Hepatic stellate cell (primary cell): ENCODE measurements at regions not wholly inside any gene's neighbourhood (a gene's known extent, or its start where the extent isn't known, plus 50 kb on each side); places are given as distances from the start of the nearest gene placed in this dataset.
"Not testable (repeated sequence)": the region's sequence is repeated elsewhere in the genome, so short reads cannot be mapped to it uniquely, and the experiment has no call there.

Experiments used
- DNase-seq: peaks from one replicate; pipeline ENCODE4 v3.0.0; 2011; ENCODE audit warnings: low spot score

DNA sequence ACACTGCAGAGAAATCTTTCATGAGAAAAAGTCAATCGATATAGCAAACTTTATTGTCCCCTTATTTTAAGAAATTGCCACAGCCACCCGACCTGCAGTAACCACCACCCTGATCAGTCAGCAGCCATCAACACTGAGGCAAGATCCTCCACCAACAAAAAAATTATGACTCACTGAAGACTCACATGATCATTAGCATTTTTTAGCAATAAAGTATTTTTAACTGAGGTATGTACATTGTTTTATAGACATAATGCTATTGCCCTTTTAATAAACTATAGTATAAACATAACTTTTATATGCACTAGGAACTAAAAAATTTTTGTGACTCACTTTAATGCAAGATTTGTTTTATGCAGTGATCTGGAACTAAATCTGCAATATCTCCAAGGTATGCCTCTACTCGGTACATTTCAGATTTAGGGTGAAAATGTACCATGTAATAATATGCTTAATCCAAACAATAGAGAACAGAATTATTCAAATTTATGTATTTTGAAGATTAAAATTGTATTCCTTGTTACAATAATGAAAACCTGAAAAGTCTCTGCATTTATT is 79.2 kb upstream of the CEP126 start:
- DNase-seq, result no peak

DNA sequence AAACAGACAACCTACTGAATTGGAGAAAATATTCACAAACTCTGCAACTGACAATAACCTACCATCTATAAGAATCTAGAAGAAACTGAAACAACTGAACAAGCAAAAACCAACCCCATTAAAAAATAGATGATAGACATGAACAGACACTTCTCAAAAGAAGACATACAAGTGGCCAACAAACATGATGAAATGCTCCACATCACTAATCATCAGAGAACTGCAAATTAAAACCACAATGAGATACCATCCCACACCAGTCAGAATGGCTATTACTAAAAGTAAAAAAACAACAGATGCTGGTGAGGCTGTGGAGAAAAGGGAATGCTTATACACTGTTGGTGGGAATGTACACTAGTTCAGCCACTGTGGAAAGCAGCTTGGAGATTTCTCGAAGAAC is 84.3 kb upstream of the CEP126 start:
- not testable (repeated sequence) for DNase-seq

DNA sequence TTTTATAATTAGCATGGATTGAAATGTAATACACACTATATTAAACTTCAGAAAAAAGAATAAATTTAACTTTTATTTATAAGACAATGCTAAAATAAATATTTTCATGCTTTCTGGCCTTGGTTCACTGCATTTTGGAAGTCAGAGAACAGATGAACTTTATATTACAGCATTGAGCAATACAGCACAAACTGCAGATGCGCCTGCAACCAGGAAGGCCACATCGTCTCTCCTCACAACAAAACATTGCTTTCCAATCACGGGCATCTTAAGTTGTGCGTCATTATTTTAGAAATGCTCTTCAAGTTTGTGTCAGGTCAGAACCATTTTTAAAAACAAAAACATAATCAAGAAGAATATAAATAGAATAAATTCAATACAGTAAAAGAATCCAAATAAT is 89.3 kb upstream of the CEP126 start:
- no peak for DNase-seq

DNA sequence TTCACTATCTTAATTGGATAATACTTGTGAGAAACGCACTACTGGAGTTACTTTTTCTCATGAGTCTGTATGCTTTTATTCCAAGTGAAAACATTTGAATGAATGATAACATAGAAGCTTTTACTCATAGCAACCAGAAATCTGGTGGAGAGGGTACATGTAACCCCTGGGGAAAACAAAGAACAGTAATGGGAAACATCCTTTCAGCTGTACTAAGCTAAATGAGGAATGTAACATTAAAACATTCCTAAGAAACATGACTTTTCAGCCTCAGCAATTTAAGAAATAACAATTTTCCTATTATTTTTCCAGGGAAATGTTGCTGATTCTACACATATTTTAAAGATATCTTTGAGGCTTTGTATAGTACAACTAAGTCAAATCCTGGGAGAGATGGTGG is 97.2 kb upstream of the CEP126 start:
- no peak for DNase-seq

DNA sequence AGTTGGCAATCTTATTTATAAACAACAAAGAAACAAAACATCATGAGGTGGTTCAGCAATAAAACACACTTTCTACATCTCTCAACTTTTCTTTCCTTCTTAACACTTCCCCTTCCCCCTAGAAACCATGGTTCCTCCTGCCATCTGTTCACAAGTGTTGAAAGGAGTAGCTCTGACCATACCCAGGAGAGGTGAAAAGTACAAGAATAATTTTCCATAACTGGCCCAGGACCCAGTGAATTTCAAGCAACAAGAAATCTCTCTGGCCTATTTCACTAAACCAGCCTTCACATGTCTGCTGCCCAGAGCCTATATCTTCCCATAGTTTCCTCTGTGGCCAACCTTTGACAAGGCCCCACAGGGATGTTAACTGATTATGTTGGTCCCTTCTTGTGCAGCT is 98.2 kb upstream of the CEP126 start:
- no peak for DNase-seq

DNA sequence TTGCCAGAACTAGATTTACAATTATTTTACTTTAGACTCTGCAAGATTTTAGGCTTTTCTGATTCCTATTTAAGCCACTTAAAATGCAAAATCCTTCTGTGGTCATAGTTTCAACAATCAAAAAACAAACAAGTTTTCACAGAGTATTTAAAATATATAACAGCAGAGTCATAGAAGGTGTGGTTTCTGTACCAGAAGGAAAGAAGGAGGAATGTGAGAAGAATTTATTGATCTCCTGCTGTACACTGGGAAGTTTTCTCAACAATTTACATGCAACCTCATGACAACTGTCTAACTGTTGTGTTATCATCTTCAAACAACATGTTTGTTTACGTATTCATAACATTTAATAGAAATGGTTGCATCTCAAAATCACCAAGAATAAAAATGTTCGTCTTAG is 102.3 kb upstream of the CEP126 start:
- no peak for DNase-seq

DNA sequence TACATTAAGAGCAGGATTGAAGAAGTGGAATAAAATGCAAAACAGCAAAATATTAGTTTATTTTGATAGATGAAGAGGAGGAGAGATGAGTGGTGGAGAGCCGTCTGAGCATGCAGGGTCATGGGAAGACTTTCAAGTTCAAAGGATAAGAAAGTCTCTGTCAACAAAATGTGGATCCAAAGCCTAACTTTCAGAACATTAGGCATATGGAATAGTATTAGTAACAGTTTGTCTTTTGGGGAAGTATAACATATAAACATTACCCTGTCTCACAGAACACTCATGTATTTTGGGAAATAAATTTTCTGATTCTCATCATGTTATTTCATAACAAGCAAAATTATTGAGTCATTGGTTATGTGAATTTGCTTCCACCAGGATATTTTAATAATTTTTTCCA is 104.3 kb upstream of the CEP126 start:
- no peak for DNase-seq

DNA sequence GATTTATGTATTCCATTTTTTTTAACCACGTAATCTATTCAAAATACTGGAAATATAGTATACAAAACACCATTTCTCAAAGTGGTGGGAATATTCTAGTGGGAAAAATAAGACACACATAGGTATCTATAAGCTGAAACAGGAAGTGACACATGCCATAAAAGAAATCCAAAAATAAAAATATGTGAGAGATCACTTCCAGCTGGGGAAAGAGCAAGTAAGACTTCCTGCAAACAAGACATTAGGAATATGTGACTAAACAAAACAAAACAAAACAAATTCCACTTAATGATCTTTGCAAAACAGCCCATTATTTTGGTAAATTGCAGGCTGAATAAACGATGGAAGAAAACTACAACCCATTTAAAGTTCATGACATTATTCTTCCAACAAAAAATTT is 107.3 kb upstream of the CEP126 start:
- no peak for DNase-seq

DNA sequence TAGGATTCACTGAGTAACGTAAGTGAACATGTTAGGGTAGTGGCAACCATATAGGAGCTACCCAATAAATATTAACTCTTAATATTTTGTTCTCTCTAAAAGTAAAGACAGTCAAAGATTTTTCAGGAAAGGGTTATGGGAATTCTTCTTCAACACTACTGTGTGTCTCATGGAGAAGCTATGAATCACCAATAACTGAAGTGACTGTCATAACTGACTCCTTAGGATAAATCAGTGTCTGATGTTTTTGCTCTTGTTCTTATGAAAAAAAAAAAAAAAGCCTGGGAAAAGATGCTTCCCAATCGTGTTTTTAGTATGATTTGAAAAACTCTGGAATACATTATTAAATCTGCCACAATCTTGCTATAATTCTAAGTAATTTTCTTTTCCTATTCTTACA is 111.2 kb upstream of the CEP126 start:
- no peak for DNase-seq

DNA sequence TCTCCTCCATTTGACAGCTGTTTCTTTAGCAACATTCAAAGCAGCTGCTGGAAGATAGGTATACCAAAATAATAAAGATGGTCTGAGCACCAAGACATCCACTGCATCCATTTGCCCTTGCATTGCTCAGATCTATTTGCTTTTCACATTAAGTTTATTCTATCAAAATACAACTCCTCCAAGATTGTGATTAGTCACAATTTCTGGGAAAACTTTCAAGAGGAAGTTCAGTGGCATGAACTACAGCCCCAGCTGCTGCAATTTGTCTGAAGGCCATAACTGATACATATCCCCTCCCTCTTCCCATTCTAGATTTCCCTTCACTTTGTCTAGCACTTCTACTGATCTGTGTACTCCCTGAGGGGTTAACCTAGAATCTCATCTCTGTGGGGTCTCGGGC is 117.5 kb upstream of the CEP126 start:
- DNase-seq, result peak; percentile 8

DNA sequence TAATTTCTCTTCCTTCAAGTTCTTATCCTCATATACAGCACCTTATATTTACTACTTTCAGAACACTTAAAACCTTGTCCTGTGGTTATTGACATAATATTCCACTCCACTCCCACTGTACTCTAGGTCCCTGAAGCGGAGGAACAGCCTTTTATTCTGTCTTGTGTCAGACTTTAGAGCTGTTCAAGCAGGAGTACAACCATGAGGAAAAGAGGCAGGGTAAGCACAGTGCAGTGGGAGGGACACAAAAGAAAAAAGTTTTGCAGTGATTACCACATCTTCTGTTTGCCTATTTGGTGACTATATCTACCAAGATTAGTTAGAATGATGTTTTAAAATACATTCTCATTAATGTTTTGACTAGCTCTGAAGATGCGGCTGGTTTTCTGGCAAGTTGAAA is 122.0 kb upstream of the CEP126 start:
- no peak for DNase-seq

DNA sequence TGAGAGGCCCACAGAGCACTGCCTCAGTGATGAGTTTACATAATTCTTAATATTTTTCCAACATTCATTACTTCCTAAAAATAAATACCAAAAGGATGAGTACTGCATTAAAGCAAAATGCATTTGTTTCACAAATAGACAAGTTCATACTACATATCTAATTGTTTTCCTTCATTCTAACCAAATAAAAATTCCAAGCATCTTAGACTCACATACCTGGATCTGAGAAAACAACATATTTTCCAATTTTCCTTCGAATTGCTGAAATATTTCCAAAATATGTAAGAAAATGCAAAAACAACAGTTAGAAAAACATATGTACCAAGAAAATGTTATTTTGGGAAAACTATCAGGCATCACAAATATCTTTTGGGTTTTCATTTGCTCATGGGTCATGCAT is 127.9 kb upstream of the CEP126 start:
- no peak for DNase-seq

DNA sequence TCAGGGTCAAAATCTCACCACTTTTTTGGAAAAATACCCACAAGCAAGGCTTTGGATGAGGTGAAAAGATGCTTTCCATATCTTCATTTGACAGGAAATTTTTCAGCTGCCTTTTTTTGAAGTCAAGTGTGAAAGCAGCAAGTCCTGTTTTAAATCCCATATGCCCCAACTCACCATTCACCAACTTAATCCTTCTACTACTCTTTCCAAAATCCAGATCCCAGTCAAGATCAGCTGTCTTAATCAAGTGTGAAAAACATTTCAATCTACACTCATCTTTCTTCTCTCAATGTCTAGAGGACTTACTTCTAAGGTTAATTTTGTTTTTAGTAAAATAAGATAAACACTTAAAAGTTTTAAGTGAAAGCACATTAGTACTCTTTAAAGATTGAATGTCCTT is 128.4 kb upstream of the CEP126 start:
- DNase-seq, result no peak

DNA sequence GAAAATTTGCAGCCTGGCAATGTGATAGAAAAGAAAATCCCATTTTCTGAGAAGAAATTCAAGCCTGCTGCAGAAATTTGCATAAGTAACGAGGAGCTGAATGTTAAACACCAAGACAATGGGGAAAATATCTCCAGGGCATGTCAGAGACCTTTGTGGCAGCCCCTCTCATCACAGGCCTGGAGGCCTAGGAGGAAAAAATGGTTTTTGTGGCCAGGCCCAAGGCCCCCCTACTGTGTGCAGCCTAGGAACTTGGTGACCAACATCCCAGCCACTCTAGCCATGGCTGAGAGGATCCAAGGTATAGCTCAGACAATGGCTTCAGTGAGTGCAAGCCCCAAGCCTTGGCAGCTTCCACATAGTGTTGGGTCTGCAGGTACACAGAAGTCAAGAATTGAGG is 135.6 kb upstream of the CEP126 start:
- DNase-seq, result not testable (repeated sequence)

DNA sequence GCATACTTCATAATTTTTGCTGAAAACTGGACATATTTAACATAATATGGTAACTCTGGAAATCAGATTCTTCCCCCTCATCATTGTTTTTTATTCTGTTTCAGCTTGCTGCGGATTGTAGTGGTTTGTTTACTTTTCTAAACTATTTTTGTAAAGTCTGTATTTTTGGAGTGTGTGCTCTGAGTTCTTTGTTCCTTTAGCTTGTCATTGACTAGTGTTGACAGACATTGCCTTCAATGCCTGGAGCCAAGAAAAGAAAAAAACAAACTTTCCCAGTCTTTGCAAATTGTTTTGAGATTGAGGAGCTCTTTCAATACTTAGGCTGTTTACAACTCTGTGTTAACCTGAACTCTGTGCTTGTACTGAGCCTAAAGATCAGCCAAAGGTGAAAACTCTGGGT is 137.3 kb upstream of the CEP126 start:
- DNase-seq, result no peak

DNA sequence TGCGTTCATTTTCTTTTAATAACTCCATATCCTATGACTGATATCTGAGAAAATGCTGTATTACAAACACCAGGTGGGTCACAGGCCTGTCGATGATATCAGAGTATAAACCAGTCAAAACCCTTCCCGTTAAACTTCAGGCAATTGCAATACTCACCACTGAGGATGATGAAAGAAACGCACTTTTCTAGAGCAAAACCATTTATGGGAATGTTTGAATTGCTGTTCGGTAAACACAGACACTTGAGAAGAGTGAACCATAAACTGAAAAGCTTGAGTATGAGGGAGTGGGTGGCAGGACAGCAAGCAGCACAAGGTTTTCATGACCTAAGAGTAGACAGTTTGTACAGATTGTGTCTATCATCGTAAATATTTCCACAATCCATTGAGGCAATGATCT is 139.8 kb upstream of the CEP126 start:
- DNase-seq, result no peak

DNA sequence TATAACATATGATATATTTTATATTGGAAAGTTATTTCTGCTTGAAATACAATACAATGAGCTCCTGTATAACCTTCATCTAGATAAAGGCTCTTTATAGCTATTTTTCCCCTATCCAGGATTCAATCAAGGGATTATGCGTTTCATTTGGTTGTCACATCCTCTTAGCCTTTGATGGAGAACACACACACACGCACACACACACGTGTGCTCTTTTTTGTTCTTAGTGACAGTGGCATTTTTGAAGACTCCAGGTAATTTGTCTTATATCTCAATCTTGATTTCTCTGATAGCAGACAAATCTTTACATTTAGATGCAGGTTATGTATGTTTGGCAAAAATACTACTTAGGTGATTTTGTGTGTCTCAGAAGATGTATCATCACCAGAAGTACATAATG is 144.2 kb upstream of the CEP126 start:
- no peak for DNase-seq

DNA sequence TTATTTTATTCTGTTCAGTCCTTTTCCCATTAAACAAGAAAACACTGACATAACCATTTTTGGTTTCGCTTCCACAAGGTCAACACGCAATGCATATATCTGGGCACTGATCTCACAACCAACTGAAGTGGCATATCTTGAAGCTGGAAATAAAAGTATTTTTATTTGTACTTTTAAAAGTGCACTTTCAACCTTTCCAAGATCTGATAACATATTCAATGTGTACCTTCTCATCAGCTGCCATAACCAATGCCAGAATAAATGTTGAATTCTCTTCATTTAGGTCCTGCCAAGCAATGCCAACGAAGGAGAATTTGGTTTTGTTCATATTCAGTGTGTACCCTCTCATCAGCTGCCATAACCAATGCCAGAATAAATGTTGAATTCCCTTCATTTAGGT is 148.9 kb upstream of the CEP126 start:
- no peak for DNase-seq

DNA sequence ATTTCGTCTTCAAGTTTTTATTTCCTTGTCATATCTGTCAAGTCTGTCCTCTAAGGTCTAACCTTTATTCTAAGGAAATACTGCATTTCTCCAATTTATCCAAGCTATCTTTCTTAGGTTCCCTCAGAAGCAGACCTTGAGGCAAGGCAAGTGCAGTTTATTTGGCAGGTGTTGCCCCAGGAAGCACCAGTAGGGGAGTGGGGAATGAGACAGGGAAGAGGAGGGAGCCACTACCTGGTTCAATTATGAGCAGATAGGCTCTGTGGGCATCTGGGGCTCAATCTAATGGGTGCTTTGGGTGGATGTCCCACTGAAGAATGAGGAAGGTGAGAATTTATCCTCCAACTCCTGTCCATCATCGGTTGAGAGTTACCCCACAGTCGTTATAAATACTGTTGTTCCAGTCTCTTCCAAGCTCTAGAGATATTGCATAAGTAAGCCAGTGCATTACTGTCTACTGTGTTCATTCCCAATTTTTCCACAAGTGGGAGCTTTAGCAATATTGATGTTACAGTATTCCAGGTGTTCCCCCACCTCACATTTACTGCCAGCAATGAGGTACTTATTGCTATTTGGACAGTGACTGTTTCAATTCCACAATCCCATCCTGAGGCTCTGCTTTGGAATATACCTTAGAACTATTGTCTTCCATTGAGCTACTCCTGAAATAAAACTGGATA is 154.9 kb upstream of the CEP126 start:
- DNase-seq, result no peak

DNA sequence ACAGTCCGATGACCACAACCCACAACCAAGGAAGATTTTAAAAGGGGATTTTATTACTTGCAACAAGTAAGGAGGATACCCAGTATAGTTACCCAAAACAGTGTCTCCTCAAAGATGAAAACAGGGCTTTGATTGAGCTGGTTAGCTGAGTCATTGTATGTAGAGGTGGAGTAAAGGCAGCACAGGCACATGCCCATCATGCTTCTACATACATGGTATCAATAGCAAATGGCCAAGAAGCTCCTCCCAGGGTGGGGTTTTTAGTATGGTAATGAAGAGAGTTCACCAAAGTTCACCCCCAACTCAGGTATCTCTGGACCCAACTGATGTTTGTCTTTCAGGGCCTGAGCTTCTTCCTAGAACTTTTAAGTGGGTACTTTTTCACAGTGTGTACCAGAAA is 157.1 kb upstream of the CEP126 start:
- no peak for DNase-seq

DNA sequence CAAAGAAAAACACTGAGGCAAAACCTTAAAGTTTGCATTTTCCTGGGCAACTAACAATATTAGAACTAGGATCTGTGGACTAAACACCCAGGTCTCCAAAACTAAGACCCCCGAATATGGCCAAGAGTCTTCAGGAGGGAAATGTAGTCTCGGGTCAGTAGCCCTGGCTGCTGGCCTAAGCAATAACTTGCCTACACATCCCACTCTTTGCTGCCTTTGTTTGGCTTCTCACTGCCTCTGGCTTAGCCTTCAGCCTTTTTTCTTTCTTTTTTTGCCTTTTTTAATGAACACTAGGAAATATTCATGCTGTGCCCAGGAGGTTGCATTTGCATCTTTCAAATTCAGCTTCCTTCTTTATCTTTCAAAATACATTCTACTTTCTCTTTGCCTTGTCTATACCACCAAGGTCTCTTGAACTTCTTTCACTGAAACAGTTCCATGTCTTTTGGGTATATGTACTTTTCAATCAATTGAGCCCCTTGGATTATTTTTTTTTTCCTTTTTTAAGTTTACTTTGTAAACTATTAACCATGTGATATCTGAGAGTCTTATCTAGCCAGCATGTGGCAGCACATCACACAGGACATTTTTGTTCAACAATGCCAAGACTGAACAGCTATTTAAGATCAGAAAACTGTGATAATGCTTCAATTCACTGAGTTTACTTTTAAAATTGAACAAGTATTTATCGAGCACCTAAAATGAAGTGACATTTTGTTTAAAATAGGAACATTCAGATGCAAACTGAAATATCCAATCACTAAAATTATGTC is 165.0 kb upstream of the TRPC6 start:
- no peak for DNase-seq

DNA sequence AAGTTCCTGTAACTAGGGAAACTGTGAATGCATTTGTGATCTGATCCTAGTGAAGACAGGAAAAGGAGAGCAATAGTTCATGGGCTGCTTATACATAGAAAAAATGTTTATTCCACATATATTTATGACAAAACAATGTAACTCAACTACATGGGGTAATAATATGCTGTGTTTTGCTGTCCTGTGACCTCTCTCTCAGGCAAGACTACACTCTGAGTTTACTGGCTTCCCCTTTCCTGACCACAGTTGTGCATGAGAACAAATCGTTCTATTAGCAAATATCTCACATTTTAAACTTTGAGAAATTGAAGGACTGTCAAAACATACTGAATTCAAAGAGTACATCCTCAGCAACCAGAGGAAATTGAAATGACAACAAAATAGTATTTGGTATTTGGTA is 161.9 kb upstream of the TRPC6 start:
- DNase-seq, result no peak

DNA sequence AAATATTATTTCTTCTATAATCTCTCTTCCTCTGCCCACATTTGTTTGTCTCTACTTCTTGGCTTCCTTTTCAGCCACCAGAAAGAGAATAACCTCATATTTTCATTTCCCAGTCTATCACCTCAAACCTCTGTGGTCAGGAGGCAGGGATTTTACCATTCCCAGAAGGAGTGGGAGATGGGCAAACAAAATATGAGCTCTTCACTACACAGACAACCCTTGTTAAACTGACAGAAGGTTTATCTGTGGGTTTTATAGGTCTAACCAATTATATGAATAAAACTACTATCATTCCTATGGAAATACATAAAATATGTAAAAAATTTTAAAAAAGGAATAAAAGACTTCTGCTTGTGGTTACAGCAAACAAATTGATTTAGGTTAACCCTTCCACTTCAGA is 160.0 kb upstream of the TRPC6 start:
- no peak for DNase-seq
